DOHH2 (cell line): ENCODE measurements at regions not wholly inside any gene's neighbourhood (a gene's known extent, or its start where the extent isn't known, plus 50 kb on each side); places are given as distances from the start of the nearest gene placed in this dataset.

Experiments used
- CTCF ChIP-seq: fragments of 200-600 bp; sonication (generic); IDR thresholded peaks from one replicate; pipeline ENCODE4 v1.5.1; 2014; ENCODE audit warnings: antibody characterized with exemption, mild to moderate bottlenecking, low read depth, low read length; ENCODE audit not compliant: poor library complexity, severe bottlenecking
- EZH2phosphoT487 ChIP-seq: fragments of 200-600 bp; sonication (generic); IDR thresholded peaks from 2 replicates; pipeline ENCODE4 v1.6.1; 2017; ENCODE audit warnings: borderline replicate concordance, mild to moderate bottlenecking, antibody characterized with exemption, low read length, moderate library complexity, mixed read lengths

GRCh38 chr9:1170918-1171317, 120.8 kb downstream of the DMRT2 start:
- TF ChIP-seq CTCF (no peak), EZH2phosphoT487 (no peak)
